ENCODE measurements at regions not wholly inside any gene's neighbourhood (a gene's known extent, or its start where the extent isn't known, plus 50 kb on each side); places are given as distances from the start of the nearest gene placed in this dataset.

DNA sequence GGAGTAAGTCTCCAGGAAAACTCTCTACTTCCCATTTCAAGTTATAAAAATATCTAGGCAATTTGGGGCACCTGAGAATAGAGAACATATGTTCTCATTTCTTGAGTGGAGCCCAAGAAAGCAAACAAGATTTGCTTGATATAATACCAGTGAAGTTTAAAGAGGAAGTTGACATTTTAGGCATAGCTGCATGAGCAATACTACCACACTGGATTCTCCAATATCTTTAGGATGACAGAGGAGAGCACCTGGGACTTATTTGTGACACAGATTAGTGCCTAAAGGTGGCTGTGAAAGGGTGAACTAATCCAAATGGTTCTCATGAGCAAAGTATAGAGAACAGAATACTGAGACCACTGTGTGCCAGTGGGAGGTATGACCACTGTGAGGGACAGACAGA lies 423.5 kb upstream of the RIOK2 start:
- DNase-seq, result no peak

DNA sequence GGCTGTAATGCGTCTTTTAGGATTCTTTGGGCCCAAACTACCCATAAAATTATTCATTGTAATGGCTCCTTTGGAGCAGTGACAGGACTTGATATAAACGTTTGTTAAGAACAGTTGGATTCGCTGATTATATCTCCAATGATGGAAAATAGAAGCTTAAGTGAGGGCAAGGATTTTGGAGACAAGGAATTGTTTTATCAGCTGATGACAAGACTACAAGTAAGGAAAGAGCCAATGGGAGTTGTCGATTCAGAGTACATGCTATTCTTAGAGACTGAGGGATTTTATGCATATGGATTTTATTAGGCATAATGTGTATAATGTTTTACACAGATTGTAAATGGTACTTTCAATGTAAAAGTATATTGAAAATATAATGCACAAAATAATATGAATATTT lies 425.5 kb upstream of the RIOK2 start:
- DNase-seq, result no peak

DNA sequence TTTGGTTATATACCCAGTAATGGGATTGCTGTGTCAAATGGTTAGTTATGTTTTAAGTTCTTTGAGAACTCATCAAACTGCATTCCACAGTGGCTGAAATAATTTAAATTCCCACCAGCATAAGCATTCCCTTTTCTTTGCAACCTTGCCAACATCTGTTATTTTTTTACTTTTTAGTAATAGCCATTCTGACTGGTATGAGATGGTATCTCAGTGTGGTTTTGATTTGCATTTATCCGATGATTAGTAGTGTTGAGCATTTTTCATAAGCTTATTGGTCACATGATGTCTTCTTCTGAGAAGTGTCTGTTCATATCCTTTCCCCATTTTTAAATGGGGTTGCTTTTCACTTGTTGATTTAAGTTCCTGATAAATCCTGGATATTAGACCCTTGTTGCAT lies 435.7 kb upstream of the RIOK2 start:
- DNase-seq, result no peak

DNA sequence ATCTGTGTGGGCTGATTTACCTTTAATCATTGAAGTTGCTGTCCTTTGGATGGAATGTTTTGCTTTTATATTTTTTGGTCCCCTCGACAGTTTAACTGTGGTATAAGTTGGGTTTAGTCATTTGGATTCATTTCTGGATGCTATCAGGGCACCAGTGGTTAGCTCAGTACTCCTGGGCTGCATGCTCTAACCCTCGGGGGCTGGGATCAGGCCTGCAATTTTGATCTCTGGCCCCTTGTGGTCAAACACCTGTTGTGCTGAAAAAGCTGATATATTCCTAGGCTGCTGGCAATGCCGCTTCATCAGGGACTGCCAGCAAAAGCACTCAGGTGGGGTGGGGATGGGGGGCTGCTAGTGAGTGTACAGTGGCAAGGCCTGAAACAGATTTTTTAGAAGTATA lies 440.4 kb upstream of the RIOK2 start:
- DNase-seq, result no peak

DNA sequence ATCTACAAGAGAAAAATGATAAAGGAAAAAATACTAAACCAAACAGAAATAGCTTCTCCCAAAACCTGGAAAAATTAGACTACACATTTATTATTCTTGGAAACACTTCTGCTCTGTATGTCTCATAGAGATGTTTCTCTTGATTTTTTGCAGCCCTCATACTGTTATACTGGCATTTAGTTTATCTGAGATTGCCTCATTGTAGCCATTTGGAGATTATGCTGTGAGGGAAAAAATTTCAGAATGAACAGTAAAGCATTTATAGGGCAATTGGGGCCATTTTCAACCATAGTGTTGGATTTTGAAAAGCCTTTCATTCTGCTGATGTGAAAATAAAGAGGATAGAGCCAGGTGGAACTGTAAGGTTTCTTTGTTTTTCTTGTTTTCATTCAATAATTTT lies 441.8 kb upstream of the RIOK2 start:
- no peak for DNase-seq

DNA sequence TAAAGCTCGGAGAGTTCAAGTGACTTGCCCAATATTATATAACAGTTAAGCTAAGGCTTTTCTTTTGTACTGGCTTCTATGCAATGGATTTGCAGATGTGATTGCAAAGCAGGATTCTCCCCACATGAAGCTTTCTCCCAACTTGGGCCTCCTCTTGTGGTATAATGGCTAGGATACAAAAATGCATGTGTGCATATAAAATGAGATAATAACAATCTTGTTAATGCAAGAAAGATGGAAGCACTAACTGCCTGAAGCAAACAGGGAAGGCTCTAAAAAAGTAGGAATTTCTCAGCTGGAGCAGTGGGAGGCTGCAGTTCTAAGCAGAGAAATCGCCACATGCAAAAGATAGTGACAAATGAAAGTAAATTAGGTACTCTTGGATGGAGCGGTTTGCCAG lies 444.2 kb upstream of the RIOK2 start:
- DNase-seq, result no peak

DNA sequence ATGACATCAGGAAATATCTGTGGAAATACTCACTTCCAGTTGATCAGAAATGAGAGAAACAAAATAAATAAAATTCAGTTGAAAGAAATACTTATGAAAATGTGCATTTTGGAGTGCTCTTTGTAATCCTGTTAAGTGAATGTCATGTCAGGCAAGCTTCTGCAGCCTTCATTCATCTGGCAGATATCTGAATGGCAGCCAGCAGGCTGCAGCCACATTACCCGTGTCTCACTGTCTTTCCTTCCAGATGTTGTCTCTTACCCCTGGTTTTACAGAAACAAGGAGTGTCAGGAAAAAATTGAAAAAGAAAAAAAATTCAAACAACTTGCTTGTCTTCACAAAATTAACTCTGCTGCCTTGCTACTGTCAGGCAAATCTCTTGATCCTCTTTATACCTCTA lies 445.0 kb upstream of the RIOK2 start:
- no peak for DNase-seq

DNA sequence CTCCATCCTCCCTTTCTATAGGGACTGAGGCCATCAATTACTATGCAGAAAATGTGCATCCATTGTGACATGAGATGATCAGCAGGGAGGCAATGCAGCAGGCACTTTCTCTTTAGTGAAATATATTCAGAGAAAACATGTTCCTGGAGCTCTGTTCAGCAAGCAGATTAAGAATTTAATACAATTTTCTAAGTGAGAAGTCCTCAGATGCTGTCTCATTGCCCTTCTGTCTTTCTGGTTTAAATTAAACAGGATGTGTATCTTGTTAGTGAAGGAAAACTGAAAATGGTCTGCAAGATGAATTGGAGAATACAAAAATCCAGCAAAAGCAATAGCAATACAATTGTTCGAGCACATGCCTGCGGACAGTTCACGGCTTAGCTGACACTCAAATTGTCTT lies 445.8 kb upstream of the RIOK2 start:
- no peak for DNase-seq

DNA sequence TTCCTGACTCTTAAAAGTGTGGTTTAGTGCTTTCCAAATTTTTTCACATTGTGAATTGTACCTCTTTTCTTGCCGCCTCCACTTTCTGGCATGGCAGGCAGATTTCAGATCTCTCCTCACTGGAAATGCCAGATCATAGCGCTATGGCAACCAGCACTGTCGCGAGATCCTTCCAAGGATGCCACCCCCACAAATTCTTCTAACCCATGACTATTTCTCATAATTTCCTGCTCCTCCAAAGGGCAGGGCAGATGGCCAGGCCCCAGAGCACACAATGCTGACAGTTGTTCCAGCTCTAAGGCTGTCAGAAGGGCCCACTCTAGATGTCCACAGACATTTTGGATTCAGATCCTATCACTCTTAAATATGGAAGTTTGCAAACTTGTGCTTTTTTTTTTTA lies 446.2 kb upstream of the RIOK2 start:
- no peak for DNase-seq

DNA sequence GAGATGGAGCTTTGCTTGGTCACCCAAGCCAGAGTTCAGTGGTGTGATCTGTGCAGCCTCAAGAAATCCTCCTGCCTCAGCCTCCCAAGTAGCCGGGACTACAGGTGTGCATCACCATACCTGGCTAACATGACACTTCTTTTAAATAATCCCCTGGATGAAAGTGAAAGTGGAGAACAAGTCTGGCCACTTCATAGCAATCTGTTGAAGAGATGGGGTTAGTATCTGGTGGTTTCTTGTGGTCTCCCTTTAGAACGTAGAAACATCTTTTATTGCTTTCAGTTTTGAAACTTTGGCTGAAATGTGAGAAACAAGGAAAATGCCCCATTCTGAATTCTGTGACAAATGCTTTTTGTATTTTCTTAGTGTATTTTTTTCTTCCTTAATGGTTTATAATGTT lies 452.5 kb upstream of the RIOK2 start:
- DNase-seq, result no peak

DNA sequence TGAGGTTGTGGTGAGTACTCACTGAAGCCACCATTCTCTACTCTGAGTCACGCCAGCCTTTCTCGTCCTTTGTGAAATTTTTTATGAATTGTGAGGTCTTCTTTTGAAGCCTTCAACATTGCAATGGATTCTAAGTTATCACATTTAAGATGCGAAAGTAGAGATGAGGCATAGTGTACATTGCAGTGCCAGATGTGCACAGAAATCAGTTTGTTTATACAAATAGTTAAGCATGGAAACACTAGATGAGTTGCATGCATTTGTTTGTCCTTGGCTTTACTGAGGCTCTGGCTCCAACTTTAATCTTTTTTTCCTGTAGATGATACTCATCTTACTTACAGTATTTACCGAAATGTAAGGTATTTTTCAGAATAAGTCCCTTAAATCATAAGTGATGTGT lies 453.7 kb upstream of the RIOK2 start:
- DNase-seq, result no peak

DNA sequence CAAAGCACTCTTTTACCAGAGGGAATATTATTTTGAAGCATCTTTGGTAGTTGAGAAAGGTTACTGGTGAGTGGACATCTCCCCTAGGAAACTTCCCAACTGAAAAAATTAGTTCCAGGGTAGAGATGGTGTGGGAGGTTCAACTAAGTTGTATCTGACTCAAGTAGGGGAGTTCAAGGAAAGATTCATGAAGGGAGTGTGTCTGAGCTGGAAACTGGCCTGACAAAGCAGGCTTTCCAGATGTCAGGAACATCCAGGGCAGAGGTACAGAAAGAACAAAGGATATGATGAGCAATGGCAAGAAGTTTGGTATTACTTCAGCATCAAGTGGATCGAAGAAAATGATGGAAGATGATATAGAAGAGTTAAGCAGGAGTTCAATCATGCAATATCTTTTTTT lies 458.0 kb upstream of the RIOK2 start:
- DNase-seq, result no peak

DNA sequence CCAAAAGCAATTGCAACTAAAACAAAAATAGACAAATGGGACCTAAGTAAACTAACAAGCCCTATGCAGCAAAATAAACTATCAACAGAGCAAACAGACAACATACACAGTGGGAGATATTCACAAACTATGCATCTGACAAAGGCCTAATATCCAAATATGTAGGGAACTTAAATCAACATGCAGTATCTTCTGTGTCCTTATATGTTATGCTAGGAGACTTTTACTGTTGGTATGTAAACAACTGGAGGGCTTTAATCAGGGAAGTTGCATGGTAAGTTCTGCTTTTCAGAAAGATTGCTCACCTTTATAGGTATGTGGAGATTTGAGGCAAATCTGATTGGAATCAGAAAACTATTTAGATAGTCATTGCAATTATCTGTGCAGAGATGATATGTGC lies 461.2 kb upstream of the RIOK2 start:
- no peak for DNase-seq

DNA sequence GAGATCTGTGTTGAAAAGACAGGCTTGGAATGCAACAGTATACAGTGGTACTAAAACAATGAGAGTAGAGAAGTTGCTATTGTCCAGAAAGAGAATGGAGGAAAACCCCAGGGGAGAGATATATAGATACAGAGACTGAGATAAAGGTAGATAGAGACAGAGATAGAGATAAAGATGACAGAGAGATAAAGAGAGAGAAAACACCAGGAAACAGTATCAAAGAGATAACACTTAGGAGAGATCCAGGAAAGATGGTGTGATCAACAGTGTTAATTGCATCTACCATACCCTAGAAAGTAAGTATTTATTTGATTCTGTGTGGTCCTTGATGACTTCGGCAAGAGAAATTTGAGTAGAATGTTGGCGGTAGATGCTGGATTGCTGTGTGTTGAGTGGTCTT lies 461.8 kb upstream of the RIOK2 start:
- DNase-seq, result no peak

DNA sequence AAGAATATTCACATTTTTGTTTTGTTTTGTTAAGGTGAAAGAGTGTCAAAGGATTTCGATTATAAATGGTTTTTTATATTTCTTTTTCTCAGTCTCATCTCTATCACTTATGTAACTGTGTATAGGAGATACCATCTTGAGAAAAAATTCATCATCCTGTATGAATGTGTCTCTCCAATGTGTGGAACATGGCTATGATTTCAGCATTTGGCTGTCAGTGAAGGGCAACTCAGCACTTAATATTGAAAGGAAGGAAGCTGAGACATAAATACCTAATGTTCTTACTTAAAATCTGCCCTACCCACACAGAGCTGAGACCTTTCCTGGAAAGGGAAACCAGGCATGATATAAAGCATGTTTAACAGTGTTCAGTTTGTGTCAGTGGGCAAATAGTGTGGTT lies 474.2 kb upstream of the RIOK2 start:
- no peak for DNase-seq

DNA sequence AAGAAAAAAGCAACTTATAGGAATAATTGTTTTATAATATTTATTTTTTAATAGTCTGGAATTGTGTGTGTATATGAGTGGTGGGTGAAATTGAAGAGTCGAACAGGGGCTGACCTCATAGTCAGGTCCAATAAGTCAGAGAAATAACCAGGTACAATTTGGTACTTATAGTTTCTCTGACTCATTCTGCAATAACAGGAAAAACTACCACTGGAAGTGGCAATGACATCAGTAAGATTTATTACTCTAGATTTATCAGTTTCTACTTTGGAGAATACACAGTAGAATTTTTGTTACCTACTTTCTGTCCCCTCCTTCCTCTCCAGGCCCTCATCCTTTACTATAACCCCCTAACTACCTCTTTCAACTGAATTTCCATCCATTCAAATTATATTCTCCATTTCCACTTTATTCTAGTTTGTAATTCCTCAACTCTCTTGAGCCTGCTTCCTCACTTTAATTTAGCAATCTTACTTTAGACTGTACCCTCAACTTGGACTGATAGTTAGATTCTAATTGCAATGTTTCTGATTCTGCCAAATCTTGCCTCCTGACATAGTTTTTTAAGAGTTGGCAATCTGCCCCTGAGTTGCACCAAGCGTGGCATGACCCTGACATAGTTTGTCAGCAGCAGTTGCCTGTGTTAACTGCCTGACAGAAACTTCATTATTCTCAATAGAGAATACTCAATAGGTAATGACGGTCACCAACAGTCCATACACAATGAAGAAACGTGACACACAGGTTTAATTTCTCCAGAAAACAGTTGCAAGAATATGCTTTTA lies 475.3 kb upstream of the RIOK2 start:
- no peak for DNase-seq

DNA sequence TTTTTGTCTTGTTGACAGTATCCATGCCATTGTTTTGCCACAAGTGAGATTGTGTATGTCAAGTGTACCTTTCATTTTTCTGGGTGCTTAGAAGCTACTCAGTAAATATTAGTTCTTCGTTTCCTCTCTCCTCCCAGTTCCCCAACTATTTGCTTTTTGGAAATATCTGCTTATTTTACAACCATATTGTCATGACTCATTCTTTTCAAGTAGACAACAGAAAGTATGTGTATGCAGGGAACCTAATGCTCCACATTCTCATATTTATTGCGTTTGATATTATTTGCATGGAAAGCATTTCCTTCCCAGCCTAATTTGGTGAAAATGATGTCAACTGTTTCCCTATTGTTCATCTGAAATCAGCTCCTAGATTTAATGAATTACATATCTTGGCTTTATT lies 483.7 kb upstream of the RIOK2 start:
- no peak for DNase-seq

DNA sequence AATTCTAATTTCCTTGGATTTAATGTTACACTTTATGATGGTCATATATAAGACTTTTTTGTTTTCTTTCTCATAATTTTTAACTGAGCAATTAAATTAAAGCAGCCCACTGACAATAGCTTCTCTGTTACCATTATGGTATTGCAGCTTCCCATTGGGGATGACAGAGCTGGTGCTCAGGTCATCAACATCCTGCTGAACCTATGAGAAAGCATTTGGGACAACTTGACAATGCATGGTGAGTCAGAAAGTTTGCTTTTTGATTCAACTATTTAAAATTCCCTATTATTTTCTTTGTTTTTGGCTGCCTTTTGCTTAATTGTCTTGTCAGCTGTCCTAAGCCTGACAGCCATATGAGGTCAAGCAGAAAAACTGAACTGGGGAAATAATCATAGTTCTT lies 487.4 kb upstream of the RIOK2 start:
- no peak for DNase-seq

DNA sequence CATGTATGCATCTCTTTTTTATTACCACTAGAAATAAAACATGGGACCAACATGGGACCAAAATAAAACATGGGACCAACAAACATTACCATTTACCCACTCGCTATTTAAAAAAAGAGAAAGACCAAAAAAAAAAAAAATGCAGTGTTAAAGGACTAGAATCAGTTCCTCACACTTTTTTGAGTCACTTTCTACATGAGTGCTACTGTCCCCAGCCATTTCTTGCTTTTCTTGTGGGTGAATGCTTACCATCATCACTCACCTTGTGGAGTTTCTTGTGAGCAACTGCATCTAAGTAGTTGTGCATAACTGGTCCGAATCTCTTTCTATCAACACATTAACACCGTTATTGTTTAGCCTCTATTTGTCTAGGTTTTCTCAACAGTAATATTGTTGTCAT lies 493.6 kb upstream of the RIOK2 start:
- DNase-seq, result no peak

DNA sequence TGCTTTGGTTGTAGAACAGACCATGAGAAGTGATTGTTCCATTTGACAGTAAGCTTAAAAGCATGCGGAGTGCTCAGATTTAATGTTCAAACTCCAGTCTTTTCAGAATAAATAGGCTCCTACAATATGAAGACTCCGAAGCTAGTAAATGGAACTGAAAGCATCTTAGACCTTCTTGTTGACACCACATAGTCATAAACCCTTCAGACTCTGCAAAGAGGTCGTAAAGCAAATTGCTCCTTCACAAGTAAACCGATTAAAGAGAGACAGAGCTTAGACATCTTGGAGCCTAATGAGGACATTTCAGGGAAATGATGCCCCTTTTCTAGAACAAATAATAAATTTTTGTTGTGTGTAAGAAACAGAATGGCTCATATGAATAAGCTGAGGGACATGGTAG lies 511.0 kb upstream of the RIOK2 start:
- no peak for DNase-seq

DNA sequence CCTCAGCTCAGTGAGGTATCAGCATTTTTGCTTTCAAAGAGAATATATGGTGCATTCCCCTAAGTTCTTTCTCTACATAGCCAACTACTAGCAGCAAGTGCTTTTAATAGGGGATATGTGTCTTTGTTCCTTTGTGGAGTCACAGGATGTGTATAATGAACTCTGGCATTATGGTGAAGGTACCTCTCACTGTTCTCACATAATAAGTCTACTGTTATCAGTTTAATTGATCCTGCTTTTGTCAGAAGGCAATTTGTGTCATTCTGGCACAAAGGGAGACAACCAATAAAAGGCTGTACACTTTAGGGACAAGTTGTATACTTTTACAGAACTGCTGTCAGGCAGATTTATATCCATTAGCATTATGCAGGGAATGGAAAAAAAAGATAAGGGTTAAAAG lies 531.4 kb upstream of the RIOK2 start:
- no peak for DNase-seq

DNA sequence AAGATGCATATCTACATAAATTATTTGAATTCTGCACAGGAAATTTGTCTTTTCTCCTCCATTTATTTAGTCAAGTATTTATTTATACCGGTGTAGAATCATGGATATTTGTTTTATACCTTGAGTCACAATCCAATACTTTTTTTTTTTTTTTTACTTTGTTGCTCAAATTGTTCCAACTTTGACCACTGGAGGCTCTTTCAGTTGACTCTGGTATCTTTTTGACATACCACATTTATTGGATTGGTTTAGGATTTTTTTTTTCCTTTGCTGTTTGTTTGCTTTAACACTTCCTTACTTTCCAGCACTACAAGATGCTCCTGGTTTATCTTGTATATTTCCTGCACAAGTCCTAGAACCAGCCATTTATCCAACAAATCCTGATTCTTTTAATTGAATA lies 543.1 kb upstream of the RIOK2 start:
- DNase-seq, result no peak

DNA sequence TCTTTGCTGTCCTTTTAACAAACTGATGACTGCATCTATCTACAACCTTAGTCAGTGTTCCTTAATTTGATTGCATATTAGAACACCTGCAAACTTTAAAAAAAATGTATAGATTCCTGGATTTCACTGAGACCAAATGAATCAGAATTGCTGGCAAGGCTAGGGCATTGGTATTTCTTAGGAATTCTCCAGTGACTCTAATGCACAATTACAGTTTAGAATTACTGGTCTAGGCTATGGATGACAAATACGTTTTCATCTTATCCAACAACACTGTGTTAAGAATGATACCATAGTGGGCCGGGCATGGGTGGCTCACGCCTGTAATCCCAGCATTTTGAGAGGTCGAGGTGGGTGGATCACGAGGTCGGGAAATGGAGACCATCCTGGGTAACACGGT lies 545.9 kb upstream of the RIOK2 start:
- no peak for DNase-seq

DNA sequence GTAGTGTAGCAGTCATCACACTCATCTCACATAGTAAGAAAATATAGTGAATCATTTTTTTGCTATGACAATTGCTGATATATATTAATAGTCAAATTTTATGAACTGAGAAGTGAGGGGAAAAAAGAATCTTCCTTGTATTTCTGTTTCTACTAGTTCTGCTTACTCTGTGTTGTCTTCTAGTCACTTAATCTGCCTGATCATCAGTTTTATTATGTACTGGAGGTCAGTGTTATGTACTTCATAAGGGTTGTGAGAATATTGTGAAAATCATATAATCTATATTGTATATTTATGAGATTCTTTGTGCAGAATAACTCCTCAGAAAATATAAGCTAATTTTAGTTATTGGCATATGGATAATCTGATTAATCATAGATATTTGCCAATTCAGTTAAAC lies 546.9 kb upstream of the RIOK2 start:
- no peak for DNase-seq

DNA sequence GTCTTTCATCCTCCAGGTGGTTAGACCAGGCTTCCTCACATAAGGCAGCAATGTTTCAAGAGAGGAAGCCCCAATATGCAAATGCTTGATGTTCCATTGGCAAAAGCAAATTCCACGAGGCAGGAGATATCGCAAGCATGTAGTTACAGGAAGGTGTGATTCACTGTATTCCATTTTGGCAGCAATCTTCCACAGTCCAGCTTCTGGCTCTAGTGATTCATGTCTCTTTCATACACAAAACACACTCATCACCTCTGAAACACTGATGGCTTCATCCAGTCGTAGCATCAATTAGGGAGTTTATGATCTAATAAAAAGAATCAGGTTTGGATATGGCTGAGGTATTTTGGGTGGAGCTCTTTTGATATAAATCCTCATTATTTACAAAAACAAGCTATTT lies 552.2 kb upstream of the RIOK2 start:
- peak; percentile 28 for DNase-seq

DNA sequence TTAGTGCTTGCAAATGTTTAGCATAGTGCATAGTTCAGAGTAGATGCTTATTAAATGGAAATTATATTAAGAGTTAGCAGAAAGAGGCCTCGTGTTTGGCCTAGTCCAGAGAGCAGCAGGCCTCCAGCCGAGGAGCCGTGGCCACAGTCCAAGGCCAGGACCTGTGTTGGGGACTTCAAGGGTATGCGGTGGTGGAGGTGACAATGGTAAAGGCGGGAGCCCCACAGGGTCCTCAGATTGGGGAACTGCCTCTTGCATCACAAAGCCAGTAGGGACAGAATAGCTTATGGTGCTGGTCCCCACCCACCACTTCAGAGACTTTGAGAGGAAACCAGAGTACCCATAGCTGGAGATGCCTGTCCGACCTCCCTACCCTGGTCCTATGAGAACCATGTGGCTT lies 554.6 kb upstream of the RIOK2 start:
- DNase-seq, result no peak
